RWPE1 (cell line): ENCODE measurements at regions not wholly inside any gene's neighbourhood (a gene's known extent, or its start where the extent isn't known, plus 50 kb on each side); places are given as distances from the start of the nearest gene placed in this dataset.

Experiments used
- CTCF ChIA-PET: fragments of 350-600 bp; sonication (Branson Sonifier 250); formaldehyde crosslinking; extraction: SDS; loops from one replicate; lab custom pipeline; 2021; lab: Yijun Ruan, JAX
- POLR2A ChIA-PET: fragments of 400-600 bp; formaldehyde crosslinking; extraction: SDS; loops from one replicate; lab custom pipeline; 2020; ENCODE audit warnings: antibody characterized with exemption; ENCODE audit not compliant: low non-redundant PET; lab: Yijun Ruan, JAX
- DNase-seq: peaks from one replicate; pipeline ENCODE4 v3.0.0; 2012; ENCODE audit warnings: low spot score
- H3K27ac ChIP-seq: fragments of 450-650 bp; 2 replicates; pipeline ENCODE4 v1.5.1; 2017
- CTCF ChIP-seq: fragments of 450-650 bp; conservative IDR thresholded peaks from 2 replicates; pipeline ENCODE4 v1.5.1; 2017; ENCODE audit warnings: low read depth, mild to moderate bottlenecking

GRCh38 chr16:65756163-65756562, 610.3 kb upstream of the CDH5 start:
- POLR2A ChIA-PET = no interaction called here

GRCh38 chr16:65754820-65755691, 611.4 kb upstream of the CDH5 start:
- no peak for DNase-seq
- ChIA-PET CTCF (no interaction called here), POLR2A (no interaction called here)
- no peak for TF ChIP-seq CTCF
- H3K27ac ChIP-seq = no peak overlapping the region

More at GRCh38 chr16:65756163-65756562, 610.3 kb upstream of the CDH5 start:
- CTCF ChIA-PET = no interaction called here
- DNase-seq = no peak
- H3K27ac ChIP-seq = no peak overlapping the region
- no peak for TF ChIP-seq CTCF

- ChIA-PET POLR2A (no interaction called here), CTCF (no interaction called here)
- H3K27ac ChIP-seq = no peak overlapping the region
- DNase-seq = no peak
- no peak for TF ChIP-seq CTCF
Observed at GRCh38 chr16:65752522-65752844, 614.0 kb upstream of the CDH5 start.

- ChIA-PET POLR2A (no interaction called here), CTCF (interaction anchor here (0.7 kb wide), 1 partner anchor 93 kb away, joined by 3 read pairs; no protein-coding TSS in a partner anchor)
- no peak for TF ChIP-seq CTCF
- DNase-seq = no peak
- no peak overlapping the region for H3K27ac ChIP-seq
Observed at GRCh38 chr16:65751622-65752521, 614.6 kb upstream of the CDH5 start.

GRCh38 chr16:65749506-65749905, 617.0 kb upstream of the CDH5 start:
- ChIA-PET POLR2A (no interaction called here), CTCF (no interaction called here)
- no peak overlapping the region for H3K27ac ChIP-seq
- DNase-seq = no peak
- TF ChIP-seq CTCF = no peak

- ChIA-PET POLR2A (no interaction called here), CTCF (interaction anchor here (0.5 to 0.8 kb wide), 2 partner anchors 532 to 1604 kb away, joined by 3 read pairs; no protein-coding TSS in a partner anchor)
- TF ChIP-seq CTCF = no peak
- no peak overlapping the region for H3K27ac ChIP-seq
- no peak for DNase-seq
Observed at GRCh38 chr16:65746941-65747340, 619.5 kb upstream of the CDH5 start.
